Hepatocyte (in vitro differentiated cells): ENCODE measurements at regions not wholly inside any gene's neighbourhood (a gene's known extent, or its start where the extent isn't known, plus 50 kb on each side); places are given as distances from the start of the nearest gene placed in this dataset.

Experiments used
- DNase-seq: peaks from one replicate; pipeline ENCODE4 v3.0.0-alpha.2; 2016; ENCODE audit warnings: low spot score
- H2AFZ ChIP-seq: fragments of 200-600 bp; sonication (generic); 2 replicates; pipeline ENCODE4 v1.6.0; 2016; ENCODE audit warnings: antibody characterized with exemption, mild to moderate bottlenecking
- H3K27ac ChIP-seq: fragments of 200-600 bp; sonication (generic); 2 replicates; pipeline ENCODE4 v1.5.1; 2016; ENCODE audit warnings: mild to moderate bottlenecking
- H3K27me3 ChIP-seq: fragments of 200-600 bp; sonication (generic); 2 replicates; pipeline ENCODE4 v1.6.1; 2016
- H3K36me3 ChIP-seq: fragments of 200-600 bp; sonication (generic); replicated peaks from 2 replicates; pipeline ENCODE4 v1.5.1; 2016; ENCODE audit warnings: low read depth; ENCODE audit not compliant: insufficient read depth
- H3K4me1 ChIP-seq: fragments of 200-600 bp; sonication (generic); 2 replicates; pipeline ENCODE4 v1.5.1; 2016; ENCODE audit warnings: mild to moderate bottlenecking, moderate library complexity; ENCODE audit not compliant: insufficient read depth
- H3K4me2 ChIP-seq: fragments of 200-600 bp; sonication (generic); 2 replicates; pipeline ENCODE4 v1.6.0; 2016
- H3K4me3 ChIP-seq: fragments of 200-600 bp; sonication (generic); 2 replicates; pipeline ENCODE4 v1.5.1; 2016; ENCODE audit warnings: mild to moderate bottlenecking
- H3K79me2 ChIP-seq: fragments of 200-600 bp; sonication (generic); 2 replicates; pipeline ENCODE4 v1.6.0; 2017; ENCODE audit warnings: mild to moderate bottlenecking
- H3K9me2 ChIP-seq: fragments of 200-600 bp; sonication (generic); replicated peaks from 2 replicates; pipeline ENCODE4 v1.6.0; 2017; ENCODE audit warnings: mild to moderate bottlenecking; ENCODE audit not compliant: insufficient read depth
- H3K9me3 ChIP-seq: fragments of 200-600 bp; sonication (generic); 2 replicates; pipeline ENCODE4 v1.5.1; 2016; ENCODE audit warnings: low read depth, mild to moderate bottlenecking
- H4K20me1 ChIP-seq: fragments of 200-600 bp; sonication (generic); 2 replicates; pipeline ENCODE4 v1.6.0; 2016; ENCODE audit warnings: mild to moderate bottlenecking; ENCODE audit not compliant: insufficient read depth, poor library complexity, severe bottlenecking
- EZH2 ChIP-seq: fragments of 200-600 bp; sonication (generic); IDR thresholded peaks from 2 replicates; pipeline ENCODE4 v1.6.1; 2016; ENCODE audit warnings: antibody characterized with exemption, mild to moderate bottlenecking, borderline replicate concordance
- EZH2phosphoT487 ChIP-seq: fragments of 200-600 bp; sonication (generic); IDR thresholded peaks from one replicate; pipeline ENCODE4 v1.6.1; 2018; ENCODE audit warnings: antibody characterized with exemption, mild to moderate bottlenecking, low read depth, moderate library complexity; ENCODE audit not compliant: unreplicated experiment, severe bottlenecking
- WGBS: methylation state at CpG from one replicate; pipeline ENCODE4 v1.1.6; 2016; ENCODE audit warnings: low lambda C conversion rate; ENCODE audit errors: missing lambda C conversion rate; 5-methylcytosine and 5-hydroxymethylcytosine counted together
- TF ChIP-seq, protein P1 (sequence below): fragments of 200-600 bp; sonication (generic); IDR thresholded peaks from 2 replicates; pipeline ENCODE4 v1.5.1; 2016; ENCODE audit warnings: antibody characterized with exemption, mild to moderate bottlenecking; ENCODE audit not compliant: poor library complexity

DNA sequence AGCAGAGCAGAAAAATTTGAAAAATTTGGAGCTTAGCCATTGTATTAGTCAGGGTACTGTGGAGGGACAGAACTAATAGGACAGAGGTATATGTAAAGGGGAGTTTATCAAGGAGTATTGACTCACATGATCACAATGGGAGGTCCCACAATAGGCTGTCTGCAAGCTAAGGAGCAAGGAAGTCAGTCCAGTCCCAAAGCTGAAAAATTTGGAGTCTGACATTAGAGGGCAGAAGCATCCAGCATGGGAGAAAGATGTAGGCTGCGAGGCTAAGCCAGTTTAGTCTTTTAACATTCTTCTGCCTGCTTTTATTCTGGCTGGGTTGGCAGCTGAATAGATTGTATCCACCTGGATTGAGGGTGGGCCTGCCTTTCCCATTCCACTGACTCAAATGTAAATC, 82.0 kb downstream of the SMPDL3A start:
- H3K27ac ChIP-seq = no peak overlapping the region
- 88% methylated on average over 1 of the region's 1 CpG for WGBS
- no peak overlapping the region for H3K4me2 ChIP-seq
- H3K36me3 ChIP-seq = no peaks in the 10 kb centered on the region
- no peaks in the 10 kb centered on the region for H3K4me1 ChIP-seq
- no peaks in the 10 kb centered on the region for H4K20me1 ChIP-seq
- H3K9me2 ChIP-seq = no peaks in the 10 kb centered on the region
- no peak for DNase-seq
- H3K79me2 ChIP-seq = no peaks in the 10 kb centered on the region
- TF ChIP-seq EZH2 = no peak
- TF ChIP-seq EZH2phosphoT487 = no peak
- TF ChIP-seq, protein P1, sequence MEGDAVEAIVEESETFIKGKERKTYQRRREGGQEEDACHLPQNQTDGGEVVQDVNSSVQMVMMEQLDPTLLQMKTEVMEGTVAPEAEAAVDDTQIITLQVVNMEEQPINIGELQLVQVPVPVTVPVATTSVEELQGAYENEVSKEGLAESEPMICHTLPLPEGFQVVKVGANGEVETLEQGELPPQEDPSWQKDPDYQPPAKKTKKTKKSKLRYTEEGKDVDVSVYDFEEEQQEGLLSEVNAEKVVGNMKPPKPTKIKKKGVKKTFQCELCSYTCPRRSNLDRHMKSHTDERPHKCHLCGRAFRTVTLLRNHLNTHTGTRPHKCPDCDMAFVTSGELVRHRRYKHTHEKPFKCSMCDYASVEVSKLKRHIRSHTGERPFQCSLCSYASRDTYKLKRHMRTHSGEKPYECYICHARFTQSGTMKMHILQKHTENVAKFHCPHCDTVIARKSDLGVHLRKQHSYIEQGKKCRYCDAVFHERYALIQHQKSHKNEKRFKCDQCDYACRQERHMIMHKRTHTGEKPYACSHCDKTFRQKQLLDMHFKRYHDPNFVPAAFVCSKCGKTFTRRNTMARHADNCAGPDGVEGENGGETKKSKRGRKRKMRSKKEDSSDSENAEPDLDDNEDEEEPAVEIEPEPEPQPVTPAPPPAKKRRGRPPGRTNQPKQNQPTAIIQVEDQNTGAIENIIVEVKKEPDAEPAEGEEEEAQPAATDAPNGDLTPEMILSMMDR = no peak
- H2AFZ ChIP-seq = no peak overlapping the region
- H3K27me3 ChIP-seq = no peaks in the 10 kb centered on the region
- no peaks in the 10 kb centered on the region for H3K9me3 ChIP-seq
- H3K4me3 ChIP-seq = no peak overlapping the region

DNA sequence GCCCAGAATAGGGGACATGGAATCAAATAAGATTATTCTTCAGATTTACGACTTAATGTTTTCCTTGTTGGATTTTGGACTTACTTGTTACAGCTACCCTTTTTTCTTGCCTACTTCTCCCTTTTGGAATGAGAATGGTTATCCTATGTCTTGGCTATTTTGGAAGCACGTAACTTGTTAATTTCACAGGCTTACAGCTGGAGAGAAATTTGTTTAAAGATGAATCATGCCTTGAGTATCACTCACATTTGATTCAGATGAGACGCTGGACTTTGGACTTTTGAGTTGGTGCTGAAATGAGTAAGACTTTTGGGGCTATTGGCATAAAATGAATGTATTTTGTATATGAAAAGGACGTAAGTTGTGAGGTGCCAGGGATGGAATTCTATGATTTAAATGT, 83.3 kb downstream of the SMPDL3A start:
- Histone ChIP-seq H3K4me3 (no peak overlapping the region), H3K4me2 (no peak overlapping the region), H3K9me3 (no peaks in the 10 kb centered on the region), H3K9me2 (no peaks in the 10 kb centered on the region), H3K4me1 (no peaks in the 10 kb centered on the region), H3K27ac (no peak overlapping the region), H2AFZ (no peak overlapping the region), H3K27me3 (no peaks in the 10 kb centered on the region), H3K36me3 (no peaks in the 10 kb centered on the region), H4K20me1 (no peaks in the 10 kb centered on the region), H3K79me2 (no peaks in the 10 kb centered on the region)
- WGBS = 88% methylated on average over 4 of the region's 4 CpGs
- DNase-seq = no peak
- TF ChIP-seq, protein P1 = no peak
- TF ChIP-seq EZH2phosphoT487 (no peak), EZH2 (no peak)

DNA sequence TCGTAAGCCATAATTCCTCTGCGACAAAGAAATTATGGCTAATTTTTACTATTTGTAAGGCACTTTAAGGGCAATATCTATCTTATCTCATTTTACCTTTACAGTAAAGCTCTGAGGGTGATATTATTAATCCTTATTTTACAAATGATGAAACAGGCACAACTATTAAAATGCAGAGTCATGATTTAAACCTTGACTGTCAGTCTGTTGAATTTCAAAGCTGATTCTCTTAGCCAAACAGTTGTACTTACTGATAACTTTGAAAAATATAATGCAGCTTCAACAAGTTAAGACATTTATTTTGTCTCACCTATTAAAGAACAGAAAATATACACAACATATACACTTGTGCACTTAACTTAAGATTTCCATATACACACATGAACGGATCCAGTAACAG, 88.2 kb downstream of the SMPDL3A start:
- H3K36me3 ChIP-seq = no peaks in the 10 kb centered on the region
- no peak for DNase-seq
- no peaks in the 10 kb centered on the region for H3K79me2 ChIP-seq
- no peak overlapping the region for H2AFZ ChIP-seq
- 92% methylated on average over 3 of the region's 3 CpGs for WGBS
- no peaks in the 10 kb centered on the region for H3K4me1 ChIP-seq
- H3K27ac ChIP-seq = no peak overlapping the region
- H3K4me2 ChIP-seq = no peak overlapping the region
- H3K27me3 ChIP-seq = no peaks in the 10 kb centered on the region
- no peak overlapping the region for H3K4me3 ChIP-seq
- no peaks in the 10 kb centered on the region for H3K9me2 ChIP-seq
- TF ChIP-seq, protein P1 = no peak
- TF ChIP-seq EZH2phosphoT487 = no peak
- TF ChIP-seq EZH2 = no peak
- H4K20me1 ChIP-seq = no peaks in the 10 kb centered on the region
- H3K9me3 ChIP-seq = no peaks in the 10 kb centered on the region

DNA sequence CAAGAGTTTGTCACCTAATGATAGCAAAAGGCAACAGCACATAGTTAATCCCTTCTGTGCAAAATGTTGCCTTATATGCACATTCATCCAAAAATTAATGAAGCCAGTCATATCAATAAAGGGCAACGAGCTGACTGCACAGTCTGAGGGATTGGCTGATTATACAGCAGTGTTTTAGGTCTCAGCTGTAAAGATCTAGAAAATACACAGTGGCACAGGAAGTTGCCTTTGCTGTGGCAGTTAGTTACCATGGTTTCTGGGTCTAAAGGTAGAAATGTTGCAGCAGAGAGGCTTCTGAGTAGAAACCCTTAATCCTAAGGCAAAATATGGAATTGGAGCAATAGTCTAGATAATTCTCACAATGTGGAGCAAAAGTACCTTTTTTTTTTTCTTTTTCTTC, 89.7 kb downstream of the SMPDL3A start:
- H3K4me3 ChIP-seq = no peak overlapping the region
- H3K27ac ChIP-seq = no peak overlapping the region
- no peaks in the 10 kb centered on the region for H3K9me3 ChIP-seq
- DNase-seq = peak; percentile 17
- no peaks in the 10 kb centered on the region for H4K20me1 ChIP-seq
- no peaks in the 10 kb centered on the region for H3K9me2 ChIP-seq
- TF ChIP-seq, protein P1 = no peak
- TF ChIP-seq EZH2 (no peak), EZH2phosphoT487 (no peak)
- H3K36me3 ChIP-seq = no peaks in the 10 kb centered on the region
- H3K27me3 ChIP-seq = no peaks in the 10 kb centered on the region
- H3K4me2 ChIP-seq = no peak overlapping the region
- no peaks in the 10 kb centered on the region for H3K79me2 ChIP-seq
- H3K4me1 ChIP-seq = no peaks in the 10 kb centered on the region
- 43% methylated on average over 1 of the region's 1 CpG for WGBS
- H2AFZ ChIP-seq = no peak overlapping the region
